Psoas muscle (tissue), 7 donors: ENCODE measurements at regions not wholly inside any gene's neighbourhood (a gene's known extent, or its start where the extent isn't known, plus 50 kb on each side); places are given as distances from the start of the nearest gene placed in this dataset.

Experiments used
- ATAC-seq, 4 donors: fragments of 200-7000 bp; cut with Tn5 transposase; one replicate each; pipeline ENCODE4 v1.9.1; 2020; ENCODE audit warnings: moderate library complexity in 3 of 4, mild to moderate bottlenecking in 2 of 4
- DNase-seq, 2 donors: peaks; one replicate each; pipeline ENCODE4 v3.0.0-alpha.2; 2020
- H3K27ac ChIP-seq: fragments of 200-600 bp; one replicate; pipeline ENCODE4 v1.8.0; 2022
- H3K27me3 ChIP-seq, 3 donors: fragments of 200-600 bp in 1 of 3; one replicate each; pipeline versions ENCODE4 v1.6.1 to v1.8.0; 2013 to 2022; ENCODE audit warnings: low read length in 2 of 3, mild to moderate bottlenecking in 2 of 3, moderate library complexity in 1 of 3; ENCODE audit not compliant: insufficient read depth in 3 of 3
- H3K36me3 ChIP-seq, 2 donors: fragments of 200-600 bp in 1 of 2; one replicate each; pipeline versions ENCODE4 v1.6.1 to v1.8.0; 2013 to 2022; ENCODE audit warnings: low read depth in 1 of 2, mild to moderate bottlenecking in 1 of 2, moderate library complexity in 1 of 2; ENCODE audit not compliant: insufficient read depth in 1 of 2
- H3K4me1 ChIP-seq: fragments of 200-600 bp; one replicate; pipeline ENCODE4 v1.8.0; 2022
- H3K4me3 ChIP-seq: fragments of 200-600 bp; one replicate; pipeline ENCODE4 v1.8.0; 2022; ENCODE audit warnings: mild to moderate bottlenecking
- H3K9me3 ChIP-seq: fragments of 200-600 bp; one replicate; pipeline ENCODE4 v1.8.0; 2022
- CTCF ChIP-seq: fragments of 200-600 bp; IDR thresholded peaks from one replicate; pipeline ENCODE4 v1.8.0; 2022; ENCODE audit warnings: antibody characterized with exemption
- WGBS, 3 donors: extraction: QIAGEN DNeasy Blood & Tissue Kit; methylation state at CpG; one replicate each; pipeline versions ENCODE4 v1.1.6 to v1.1.7; 2013; 5-methylcytosine and 5-hydroxymethylcytosine counted together
- intact Hi-C, 2 donors: fragments of 100-400 bp; cut with DNase I; formaldehyde crosslinking; loops; one replicate each; pipeline versions ENCODE4 v1.11.0 to v1.14.2; 2022
- donor health status: healthy with polysubstance abuse.
- donor health status: DM: no; HTN: no; CAD: no; lungs with moderate emphysema.
- donor health status: Bipolar disorder and iron deficiency.
- donor health status: healthy.
- donor health status: DM: yes; HTN: yes; CAD: no.
- donor health status: DM: no; HTN: no; CAD: no.
- donor health status: DM: yes; HTN: yes; CAD: no.

- WGBS, 3 donors: 29 to 48% (median 30%) methylated on average over 3 of the region's 3 CpGs
Observed at GRCh38 chr17:33469421-33469820, 176.3 kb upstream of the ASIC2 start.

GRCh38 chr17:33469911-33470310 is 176.8 kb upstream of the ASIC2 start:
- H3K9me3 ChIP-seq: no peaks in the 10 kb centered on the region
- intact Hi-C loops: no loop called here
- no peaks in the 10 kb centered on the region for H3K36me3 ChIP-seq
- no peak overlapping the region for H3K4me3 ChIP-seq
- no peak overlapping the region for H3K27ac ChIP-seq
- TF ChIP-seq CTCF: no peak
- no peak for DNase-seq
- H3K27me3 ChIP-seq: no peaks in the 10 kb centered on the region
- ATAC-seq: peak in 2 of 4 donors; percentile 54 to 82
- WGBS, 3 donors: 26 to 35% (median 29%) methylated on average over 2 of the region's 2 CpGs
- H3K4me1 ChIP-seq: no peaks in the 10 kb centered on the region

More at GRCh38 chr17:33469421-33469820, 176.3 kb upstream of the ASIC2 start:
- Histone ChIP-seq H3K9me3 (no peaks in the 10 kb centered on the region), H3K27me3 (no peaks in the 10 kb centered on the region), H3K27ac (no peak overlapping the region), H3K4me1 (no peaks in the 10 kb centered on the region), H3K36me3 (no peaks in the 10 kb centered on the region), H3K4me3 (no peak overlapping the region)
- DNase-seq: no peak
- intact Hi-C loops: no loop called here
- ATAC-seq: no peak
- TF ChIP-seq CTCF: no peak

- 69 to 70% (median 70%) methylated on average over 3 of the region's 3 CpGs for WGBS, 3 donors
- Histone ChIP-seq H3K27me3 (no peaks in the 10 kb centered on the region), H3K4me3 (no peak overlapping the region), H3K36me3 (no peaks in the 10 kb centered on the region), H3K4me1 (no peaks in the 10 kb centered on the region), H3K27ac (no peak overlapping the region), H3K9me3 (no peaks in the 10 kb centered on the region)
- TF ChIP-seq CTCF: no peak
- no peak for ATAC-seq
- intact Hi-C loops: no loop called here
- DNase-seq: no peak
Observed at GRCh38 chr17:33473061-33473460, 180.0 kb upstream of the ASIC2 start.

DNA sequence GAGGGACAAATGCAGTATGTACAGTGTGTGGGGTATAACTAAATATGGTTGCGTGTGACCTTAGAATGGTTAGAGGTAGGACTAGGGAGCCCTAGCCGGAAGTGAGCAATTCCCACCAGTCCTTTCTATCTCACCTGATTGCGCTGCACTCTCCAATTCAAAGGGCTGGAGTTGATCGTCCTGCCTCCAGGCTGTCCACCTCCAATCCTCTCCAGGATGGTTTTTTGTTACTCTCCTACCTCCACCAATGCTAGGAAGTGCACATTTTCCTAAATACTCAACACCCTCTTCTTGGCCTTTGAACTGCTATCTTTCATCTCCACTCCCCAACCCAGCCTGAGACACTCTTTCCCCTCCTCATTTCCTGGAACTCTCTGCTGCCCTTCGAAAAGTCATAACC is 181.7 kb upstream of the ASIC2 start:
- Histone ChIP-seq H3K36me3 (no peaks in the 10 kb centered on the region), H3K4me3 (no peak overlapping the region), H3K27me3 (no peaks in the 10 kb centered on the region), H3K27ac (no peak overlapping the region), H3K4me1 (no peaks in the 10 kb centered on the region), H3K9me3 (no peaks in the 10 kb centered on the region)
- no peak for DNase-seq
- WGBS, 3 donors: 85 to 90% (median 89%) methylated on average over 5 of the region's 5 CpGs
- ATAC-seq: no peak
- no peak for TF ChIP-seq CTCF
- intact Hi-C loops: no loop called here

DNA sequence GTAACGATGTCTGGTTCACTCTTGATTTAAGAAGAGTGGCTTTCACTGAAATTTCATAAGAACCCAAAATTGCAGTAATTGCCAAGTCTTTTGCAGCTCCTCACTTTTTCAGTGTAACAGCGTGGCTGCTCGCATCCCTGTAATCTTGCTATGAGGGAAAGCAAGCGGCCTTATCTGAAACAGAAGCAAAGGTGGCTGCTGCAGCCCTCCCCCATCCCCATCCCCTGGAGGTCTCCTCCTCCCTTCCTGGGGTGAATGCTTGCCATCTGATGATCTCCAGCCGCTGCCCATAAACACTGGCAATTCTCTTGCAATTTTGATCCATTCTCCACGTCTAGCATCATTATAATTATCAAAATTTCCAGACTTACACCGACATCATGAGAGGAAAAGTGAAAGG is 182.5 kb upstream of the ASIC2 start:
- no peaks in the 10 kb centered on the region for H3K36me3 ChIP-seq
- no peaks in the 10 kb centered on the region for H3K4me1 ChIP-seq
- no peak overlapping the region for H3K4me3 ChIP-seq
- no peaks in the 10 kb centered on the region for H3K9me3 ChIP-seq
- no peak overlapping the region for H3K27ac ChIP-seq
- ATAC-seq (no peak), DNase-seq (no peak)
- TF ChIP-seq CTCF: no peak
- WGBS, 3 donors: 58 to 72% (median 66%) methylated on average over 7 of the region's 7 CpGs
- H3K27me3 ChIP-seq: no peaks in the 10 kb centered on the region
- intact Hi-C loops: no loop called here
